ENCODE measurements at regions not wholly inside any gene's neighbourhood (a gene's known extent, or its start where the extent isn't known, plus 50 kb on each side); places are given as distances from the start of the nearest gene placed in this dataset.

DNA sequence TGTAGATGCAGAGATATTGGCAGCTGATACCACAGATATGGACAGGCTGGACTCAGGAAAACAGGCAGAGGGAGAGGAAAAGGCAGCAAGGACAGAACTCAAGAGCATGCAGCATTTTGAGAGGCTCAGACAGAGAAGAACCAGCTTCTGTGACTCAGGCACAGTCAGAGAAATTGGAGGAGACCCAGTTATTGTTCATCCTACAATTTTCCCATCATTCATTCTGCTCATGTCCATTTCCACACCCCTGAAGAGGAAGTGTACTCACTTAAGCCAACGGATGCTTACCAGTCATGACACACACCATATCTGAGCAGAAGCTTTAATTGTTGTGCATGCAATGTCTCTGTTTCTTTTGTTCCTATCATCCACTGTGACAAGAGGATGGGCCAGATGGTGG, 359.8 kb upstream of the HTR2A start:
- H3K36me3 Mint-ChIP-seq: no peaks in the 10 kb centered on the region
- ATAC-seq: no peak
- no peaks in the 10 kb centered on the region for H3K4me1 Mint-ChIP-seq (ENCODE audit: low read depth in 2 of 2)
- H3K9me3 Mint-ChIP-seq: peaks cover 7% of the 10 kb centered on the region
- no peaks in the 10 kb centered on the region for H3K27me3 Mint-ChIP-seq
- no peak overlapping the region for H3K27ac Mint-ChIP-seq
- DNase-seq (ENCODE audit: low spot score): no peak
- H3K4me3 Mint-ChIP-seq: no peak overlapping the region

DNA sequence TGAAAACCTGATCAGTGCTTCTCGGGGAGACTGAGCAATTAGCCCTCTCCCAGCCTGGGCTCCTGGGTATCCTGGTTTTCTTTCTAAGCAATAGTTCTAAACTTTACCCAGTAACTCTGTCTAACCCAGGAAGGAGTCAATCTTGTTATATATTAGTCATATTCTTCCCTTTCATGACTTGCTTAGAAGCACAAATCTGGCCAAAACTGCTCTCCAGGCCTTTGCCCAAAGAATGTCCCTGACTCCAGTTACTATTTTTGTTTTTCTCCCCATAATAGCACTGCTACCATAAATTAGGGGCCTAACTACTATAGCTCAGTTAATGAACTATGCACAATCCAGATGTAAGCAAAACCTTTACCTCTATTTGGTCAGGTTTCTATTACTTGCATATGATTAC, 355.8 kb upstream of the HTR2A start:
- Mint-ChIP-seq H3K27me3 (no peaks in the 10 kb centered on the region), H3K4me1 (ENCODE audit: low read depth in 2 of 2) (no peaks in the 10 kb centered on the region), H3K9me3 (peaks cover 3% of the 10 kb centered on the region), H3K27ac (no peak overlapping the region), H3K36me3 (no peaks in the 10 kb centered on the region), H3K4me3 (no peak overlapping the region)
- no peak for DNase-seq (ENCODE audit: low spot score)
- ATAC-seq: no peak

DNA sequence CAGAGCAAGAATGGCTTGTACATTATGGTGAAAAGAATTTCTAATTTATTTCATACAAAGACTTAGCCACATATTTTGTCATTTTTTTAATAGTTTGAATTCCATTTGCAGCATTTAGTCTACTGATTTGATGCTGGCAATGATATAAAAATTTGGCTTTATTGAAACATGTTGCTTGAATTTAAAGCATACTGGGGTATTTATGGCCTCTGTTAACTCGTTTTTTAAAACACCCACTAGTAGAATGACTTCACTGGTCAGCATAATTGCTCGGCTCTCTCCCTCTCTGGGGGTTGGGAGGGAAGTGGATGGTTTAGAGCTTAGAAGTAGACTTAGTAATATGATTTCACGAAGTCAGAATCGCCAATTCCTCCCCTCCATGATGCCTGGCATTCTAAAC, 354.9 kb upstream of the HTR2A start:
- Mint-ChIP-seq H3K4me1 (ENCODE audit: low read depth in 2 of 2) (no peaks in the 10 kb centered on the region), H3K27me3 (no peaks in the 10 kb centered on the region), H3K27ac (no peak overlapping the region), H3K36me3 (no peaks in the 10 kb centered on the region), H3K9me3 (peaks cover 3% of the 10 kb centered on the region), H3K4me3 (no peak overlapping the region)
- DNase-seq (ENCODE audit: low spot score): no peak
- no peak for ATAC-seq

DNA sequence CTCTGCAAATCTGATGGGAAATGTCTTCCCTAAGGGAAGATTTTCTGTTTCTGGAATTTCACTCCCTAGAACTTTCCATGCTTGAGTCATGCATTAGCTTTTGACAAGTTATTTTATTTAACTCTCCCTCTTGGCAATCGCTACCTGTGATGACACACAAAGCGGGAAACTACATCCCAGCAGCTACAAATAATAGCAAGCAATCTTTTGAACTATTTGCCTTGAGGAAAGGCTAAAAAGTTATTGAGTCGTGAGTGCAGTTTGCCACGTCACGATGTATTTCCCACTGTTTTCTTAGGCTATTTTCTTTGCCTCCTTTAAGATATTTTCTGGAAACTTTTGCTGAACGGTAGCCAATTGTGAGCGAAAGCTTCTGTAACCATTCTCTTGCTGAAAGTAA, 353.3 kb upstream of the HTR2A start:
- Mint-ChIP-seq H3K36me3 (no peaks in the 10 kb centered on the region), H3K4me3 (no peak overlapping the region), H3K27me3 (no peaks in the 10 kb centered on the region), H3K27ac (no peak overlapping the region), H3K4me1 (ENCODE audit: low read depth in 2 of 2) (no peaks in the 10 kb centered on the region), H3K9me3 (peaks cover 3% of the 10 kb centered on the region)
- DNase-seq (ENCODE audit: low spot score): no peak
- no peak for ATAC-seq

DNA sequence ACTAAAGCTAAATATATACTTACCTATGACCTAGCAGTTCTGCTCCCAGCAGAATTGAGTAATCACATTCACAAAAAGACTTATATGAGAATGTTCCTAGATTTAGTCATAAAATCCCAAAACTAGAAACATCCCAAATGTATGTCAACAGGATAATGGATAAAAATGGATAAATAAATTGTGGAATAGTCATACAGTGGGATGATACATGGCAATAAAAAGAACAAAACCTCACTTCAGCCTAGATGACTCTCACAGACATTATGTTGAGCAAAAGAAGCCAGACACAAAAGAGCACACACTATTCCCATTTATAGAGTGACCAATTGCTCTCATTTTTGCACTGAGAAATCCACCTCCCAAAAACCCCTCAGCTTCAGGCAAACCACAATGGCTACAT, 352.4 kb upstream of the HTR2A start:
- H3K4me1 Mint-ChIP-seq (ENCODE audit: low read depth in 2 of 2): no peaks in the 10 kb centered on the region
- no peaks in the 10 kb centered on the region for H3K36me3 Mint-ChIP-seq
- H3K4me3 Mint-ChIP-seq: no peak overlapping the region
- H3K27me3 Mint-ChIP-seq: no peaks in the 10 kb centered on the region
- no peak overlapping the region for H3K27ac Mint-ChIP-seq
- H3K9me3 Mint-ChIP-seq: peaks cover 7% of the 10 kb centered on the region
- ATAC-seq: no peak
- no peak for DNase-seq (ENCODE audit: low spot score)

DNA sequence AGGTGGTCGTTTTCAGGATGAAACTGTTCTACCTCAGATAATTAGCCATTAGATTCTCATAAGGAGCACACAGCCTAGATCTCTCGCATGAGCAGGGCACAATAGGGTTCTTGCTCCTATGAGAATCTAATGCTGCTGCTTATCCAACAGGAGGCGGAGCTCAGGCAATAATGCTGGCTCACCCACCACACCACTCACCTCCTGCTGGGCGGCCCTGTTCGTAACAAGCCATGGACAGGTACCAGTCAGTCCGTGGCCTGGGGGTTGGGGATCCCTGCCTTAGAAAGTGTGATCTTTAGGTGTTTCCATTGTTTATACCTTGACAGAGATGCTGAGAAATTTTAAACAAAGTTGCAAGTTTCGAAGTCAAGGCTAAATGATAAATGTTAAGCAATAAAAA, 344.6 kb upstream of the HTR2A start:
- no peaks in the 10 kb centered on the region for H3K27me3 Mint-ChIP-seq
- H3K27ac Mint-ChIP-seq: no peak overlapping the region
- DNase-seq (ENCODE audit: low spot score) (no peak), ATAC-seq (no peak)
- H3K4me3 Mint-ChIP-seq: no peak overlapping the region
- H3K4me1 Mint-ChIP-seq (ENCODE audit: low read depth in 2 of 2): no peaks in the 10 kb centered on the region
- no peaks in the 10 kb centered on the region for H3K36me3 Mint-ChIP-seq
- peaks cover 10% of the 10 kb centered on the region for H3K9me3 Mint-ChIP-seq

DNA sequence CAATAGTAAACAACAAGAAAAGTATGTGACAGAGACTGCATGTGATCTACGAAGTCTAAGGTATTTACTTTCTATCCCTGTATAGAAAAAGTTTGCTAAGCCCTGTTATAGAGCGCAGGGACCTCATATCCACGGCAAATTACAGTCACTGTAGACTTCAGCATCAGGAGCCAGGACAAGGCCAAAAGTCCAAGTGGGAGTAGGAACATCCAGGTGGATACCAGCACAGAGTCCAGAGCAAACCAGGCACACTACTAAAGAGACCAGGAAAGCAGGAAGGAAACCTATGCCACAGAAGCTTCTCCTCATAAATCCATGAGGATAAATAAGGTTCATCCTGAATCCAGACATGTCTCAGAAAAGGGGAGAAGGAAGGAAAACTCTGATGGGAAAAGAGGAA, 342.2 kb upstream of the HTR2A start:
- ATAC-seq (no peak), DNase-seq (ENCODE audit: low spot score) (no peak)
- Mint-ChIP-seq H3K27me3 (no peaks in the 10 kb centered on the region), H3K9me3 (peaks cover 6% of the 10 kb centered on the region), H3K4me1 (ENCODE audit: low read depth in 2 of 2) (no peaks in the 10 kb centered on the region), H3K27ac (no peak overlapping the region), H3K36me3 (no peaks in the 10 kb centered on the region), H3K4me3 (no peak overlapping the region)

DNA sequence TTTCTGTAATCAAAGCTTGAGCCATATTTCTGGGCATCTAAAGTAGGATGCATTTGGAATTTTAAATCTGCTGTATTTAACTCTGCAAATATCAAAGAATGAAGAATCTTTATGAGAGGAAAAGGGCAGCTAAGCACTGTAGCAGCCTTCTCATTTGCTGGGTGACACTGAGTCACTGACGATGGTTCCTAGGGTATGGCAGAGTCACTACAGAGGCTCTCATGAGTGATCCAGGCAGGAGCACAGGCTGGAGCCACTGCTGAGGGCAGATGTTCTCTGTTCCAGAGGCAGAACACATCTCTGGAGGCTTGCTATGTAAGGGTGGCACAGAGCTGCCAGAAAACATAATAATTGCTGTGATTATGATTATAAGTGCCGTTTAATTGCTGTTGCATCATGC, 340.7 kb upstream of the HTR2A start:
- Mint-ChIP-seq H3K27ac (no peak overlapping the region), H3K36me3 (no peaks in the 10 kb centered on the region), H3K9me3 (peaks cover 6% of the 10 kb centered on the region), H3K4me1 (ENCODE audit: low read depth in 2 of 2) (no peaks in the 10 kb centered on the region), H3K27me3 (no peaks in the 10 kb centered on the region), H3K4me3 (no peak overlapping the region)
- DNase-seq (ENCODE audit: low spot score) (no peak), ATAC-seq (no peak)

DNA sequence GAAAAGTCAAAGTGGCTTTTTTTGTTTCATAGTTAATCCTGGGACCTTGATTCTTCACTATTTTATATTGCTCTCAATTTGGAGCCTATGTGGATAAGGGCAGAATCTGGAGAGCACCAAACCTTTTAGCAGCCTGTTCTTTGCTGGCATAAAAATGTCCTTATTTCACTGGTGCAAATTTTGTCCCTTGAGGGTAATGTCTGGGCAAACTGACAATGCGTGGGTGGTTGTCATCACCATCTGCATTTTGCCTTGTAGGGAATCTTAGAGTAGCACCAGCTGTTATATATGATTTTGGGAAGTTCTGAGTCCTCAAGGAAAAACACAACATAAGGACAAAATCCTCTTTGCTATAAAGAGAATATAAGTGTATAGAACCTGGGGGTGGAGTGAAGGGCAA, 336.9 kb upstream of the HTR2A start:
- Mint-ChIP-seq H3K4me1 (ENCODE audit: low read depth in 2 of 2) (no peaks in the 10 kb centered on the region), H3K9me3 (peaks cover 14% of the 10 kb centered on the region), H3K4me3 (no peak overlapping the region), H3K36me3 (peaks cover 8% of the 10 kb centered on the region), H3K27me3 (no peaks in the 10 kb centered on the region), H3K27ac (no peak overlapping the region)
- no peak for DNase-seq (ENCODE audit: low spot score)
- no peak for ATAC-seq

DNA sequence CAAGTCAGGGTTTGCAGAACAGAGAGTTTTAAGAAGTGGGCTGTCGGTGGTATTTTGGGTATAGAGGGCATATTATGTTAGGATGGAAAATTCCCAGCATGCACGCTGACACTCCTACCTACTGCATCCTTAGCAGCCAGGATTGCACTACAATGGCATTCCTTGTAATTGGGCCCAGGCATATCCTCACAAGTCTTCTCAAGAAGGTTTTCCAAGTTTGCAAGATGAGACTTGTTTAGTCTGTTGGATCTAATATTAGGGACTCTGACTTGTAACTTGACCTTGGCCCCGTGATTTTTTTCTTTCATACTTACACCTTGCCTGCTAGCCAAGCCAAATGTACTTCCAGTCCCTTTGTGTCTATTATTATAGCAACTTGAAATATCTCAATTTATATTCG, 335.7 kb upstream of the HTR2A start:
- ATAC-seq (no peak), DNase-seq (ENCODE audit: low spot score) (no peak)
- Mint-ChIP-seq H3K9me3 (peaks cover 15% of the 10 kb centered on the region), H3K36me3 (peaks cover 8% of the 10 kb centered on the region), H3K4me3 (no peak overlapping the region), H3K27me3 (no peaks in the 10 kb centered on the region), H3K27ac (no peak overlapping the region), H3K4me1 (ENCODE audit: low read depth in 2 of 2) (no peaks in the 10 kb centered on the region)

DNA sequence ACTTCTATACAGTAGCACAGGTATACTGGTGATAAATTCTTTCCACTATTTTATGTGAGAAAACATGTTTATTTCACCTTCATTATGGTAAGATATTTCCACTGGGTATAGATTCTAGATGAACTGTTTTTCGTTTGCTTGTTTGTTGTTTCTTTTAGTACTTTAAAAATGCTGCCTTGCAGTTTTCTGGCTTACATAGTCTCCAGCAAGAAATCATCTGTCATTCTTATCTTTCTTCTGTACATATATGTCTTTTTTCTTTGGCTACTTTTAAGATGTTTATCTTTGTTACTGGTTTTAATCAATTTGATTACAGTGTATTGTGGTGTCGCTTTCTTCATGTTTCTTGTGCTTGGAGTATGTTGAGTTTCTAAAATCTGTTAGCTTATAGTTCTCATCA, 333.3 kb upstream of the HTR2A start:
- DNase-seq (ENCODE audit: low spot score) (no peak), ATAC-seq (no peak)
- Mint-ChIP-seq H3K4me1 (ENCODE audit: low read depth in 2 of 2) (no peaks in the 10 kb centered on the region), H3K27me3 (no peaks in the 10 kb centered on the region), H3K36me3 (peaks cover 8% of the 10 kb centered on the region), H3K4me3 (no peak overlapping the region), H3K27ac (no peak overlapping the region), H3K9me3 (peaks cover 19% of the 10 kb centered on the region)

DNA sequence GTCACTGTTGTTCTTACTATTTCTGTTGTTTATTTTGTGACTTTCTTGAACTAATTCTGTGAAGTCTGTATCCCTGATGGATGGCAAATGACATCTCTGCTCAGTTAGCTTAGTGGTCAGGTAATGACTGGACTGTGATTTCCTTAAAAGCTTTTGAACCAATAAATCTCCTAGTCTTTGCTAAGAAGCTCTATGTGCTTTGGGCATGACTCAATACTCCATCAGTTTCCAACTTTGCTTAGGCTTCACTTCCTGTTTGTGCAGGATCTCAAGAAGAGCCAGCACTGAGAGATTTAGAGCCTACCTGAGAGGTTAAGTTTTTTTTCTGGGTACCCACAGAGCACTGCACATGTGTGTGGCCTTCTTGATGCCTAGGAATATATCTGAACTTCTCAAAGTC, 329.7 kb upstream of the HTR2A start:
- Mint-ChIP-seq H3K9me3 (peaks cover 19% of the 10 kb centered on the region), H3K4me3 (no peak overlapping the region), H3K4me1 (ENCODE audit: low read depth in 2 of 2) (no peaks in the 10 kb centered on the region), H3K27ac (no peak overlapping the region), H3K27me3 (no peaks in the 10 kb centered on the region), H3K36me3 (peaks cover 8% of the 10 kb centered on the region)
- ATAC-seq (no peak), DNase-seq (ENCODE audit: low spot score) (no peak)

DNA sequence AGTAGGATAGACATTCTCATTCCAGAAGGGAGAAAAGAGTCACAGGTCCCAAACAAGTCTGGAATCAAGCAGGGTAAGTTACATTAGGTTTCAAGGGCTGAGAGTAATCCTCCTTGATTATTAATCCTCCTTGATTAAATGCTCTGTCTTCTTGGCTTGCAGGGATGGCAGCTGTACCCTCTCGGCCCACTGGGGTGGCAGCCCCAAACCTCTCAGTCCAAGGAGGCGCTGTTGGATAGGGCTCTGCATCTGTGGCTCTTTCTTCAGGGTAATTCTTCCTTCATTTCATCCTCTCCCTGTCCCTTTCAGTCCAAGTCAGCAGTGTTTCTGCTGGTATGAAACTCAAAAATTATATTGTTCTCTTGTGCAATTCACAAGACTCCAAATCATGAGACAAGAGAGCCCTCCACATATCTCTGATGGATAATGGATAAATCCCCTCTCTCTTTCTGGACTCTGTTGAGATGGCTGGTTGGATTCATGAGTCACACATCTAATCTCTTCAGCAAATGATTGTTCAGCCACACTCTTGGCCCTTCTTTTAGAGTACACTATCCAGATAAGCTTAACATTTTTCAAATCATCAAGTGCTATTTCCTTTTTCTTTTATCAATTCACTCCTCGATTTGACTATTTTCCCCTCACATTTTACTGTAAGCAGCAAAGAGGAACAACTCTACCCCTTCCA, 323.7 kb upstream of the HTR2A start:
- Mint-ChIP-seq H3K9me3 (peaks cover 9% of the 10 kb centered on the region), H3K4me1 (ENCODE audit: low read depth in 2 of 2) (no peaks in the 10 kb centered on the region), H3K4me3 (no peak overlapping the region), H3K36me3 (no peaks in the 10 kb centered on the region), H3K27ac (no peak overlapping the region), H3K27me3 (no peaks in the 10 kb centered on the region)
- no peak for ATAC-seq
- no peak for DNase-seq (ENCODE audit: low spot score)

DNA sequence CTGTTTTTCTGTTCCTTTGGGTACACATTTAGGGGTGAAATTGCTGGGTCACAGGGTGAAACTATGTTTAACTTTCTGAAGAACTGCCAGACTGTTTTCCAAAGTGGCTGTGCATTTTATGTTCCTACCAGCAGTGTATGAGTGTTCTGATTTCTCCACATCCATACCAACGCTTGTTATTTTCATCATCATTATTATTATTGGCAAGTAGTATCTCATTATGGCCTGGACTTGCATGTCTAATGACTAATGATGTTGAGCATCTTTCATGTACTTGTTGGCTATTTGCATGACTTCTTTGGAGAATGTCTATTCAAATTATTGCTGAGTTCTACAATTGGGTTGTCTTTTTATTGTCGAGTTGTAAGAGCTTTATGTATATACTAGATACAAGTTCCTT, 321.8 kb upstream of the HTR2A start:
- Mint-ChIP-seq H3K4me1 (ENCODE audit: low read depth in 2 of 2) (no peaks in the 10 kb centered on the region), H3K27ac (no peak overlapping the region), H3K36me3 (no peaks in the 10 kb centered on the region), H3K4me3 (no peak overlapping the region), H3K27me3 (no peaks in the 10 kb centered on the region), H3K9me3 (peaks cover 10% of the 10 kb centered on the region)
- DNase-seq (ENCODE audit: low spot score) (no peak), ATAC-seq (no peak)

DNA sequence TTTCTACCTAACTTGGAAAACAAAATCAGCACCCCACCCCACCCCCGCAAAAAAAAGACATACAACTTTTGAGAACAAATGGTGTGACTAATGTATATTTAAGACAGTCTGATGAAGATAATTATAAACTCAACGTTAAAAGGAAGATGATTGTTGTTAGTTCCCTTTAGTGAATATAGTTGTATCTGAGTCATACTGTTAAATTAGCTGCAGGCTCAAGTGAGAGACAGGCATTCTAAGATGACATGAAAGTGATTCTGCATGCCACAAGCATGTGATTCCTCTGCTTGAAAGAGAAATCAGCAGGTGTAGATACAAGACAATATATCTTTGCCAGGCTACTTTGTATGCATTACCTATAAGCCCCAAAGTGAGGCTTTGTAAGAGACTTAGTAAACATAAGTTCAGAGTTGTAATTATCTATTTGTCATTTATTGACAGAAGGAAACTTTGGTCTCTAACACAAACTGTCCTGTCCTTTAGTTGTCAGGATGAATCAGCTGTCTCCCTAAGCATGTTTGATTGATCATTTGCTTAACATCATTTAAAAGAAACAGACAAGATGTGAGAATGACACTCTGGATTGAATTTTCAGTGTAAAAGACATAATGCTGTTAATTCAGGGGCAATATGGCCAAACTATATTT, 319.4 kb upstream of the HTR2A start:
- H3K4me3 Mint-ChIP-seq: no peak overlapping the region
- H3K27ac Mint-ChIP-seq: no peak overlapping the region
- ATAC-seq (no peak), DNase-seq (ENCODE audit: low spot score) (no peak)
- H3K9me3 Mint-ChIP-seq: peaks cover 11% of the 10 kb centered on the region
- H3K27me3 Mint-ChIP-seq: peaks cover 0 to 1% of the 10 kb centered on the region in 2 donors
- H3K4me1 Mint-ChIP-seq (ENCODE audit: low read depth in 2 of 2): no peaks in the 10 kb centered on the region
- no peaks in the 10 kb centered on the region for H3K36me3 Mint-ChIP-seq

Measured in natural killer cell treated with Interleukin-12 subunit alpha and Interleukin-12 subunit beta and Interleukin-15 and Interleukin-18, amount 100 ng/mL, for 72 hours (primary cell).